ENCODE measurements at regions not wholly inside any gene's neighbourhood (a gene's known extent, or its start where the extent isn't known, plus 50 kb on each side); places are given as distances from the start of the nearest gene placed in this dataset.

DNA sequence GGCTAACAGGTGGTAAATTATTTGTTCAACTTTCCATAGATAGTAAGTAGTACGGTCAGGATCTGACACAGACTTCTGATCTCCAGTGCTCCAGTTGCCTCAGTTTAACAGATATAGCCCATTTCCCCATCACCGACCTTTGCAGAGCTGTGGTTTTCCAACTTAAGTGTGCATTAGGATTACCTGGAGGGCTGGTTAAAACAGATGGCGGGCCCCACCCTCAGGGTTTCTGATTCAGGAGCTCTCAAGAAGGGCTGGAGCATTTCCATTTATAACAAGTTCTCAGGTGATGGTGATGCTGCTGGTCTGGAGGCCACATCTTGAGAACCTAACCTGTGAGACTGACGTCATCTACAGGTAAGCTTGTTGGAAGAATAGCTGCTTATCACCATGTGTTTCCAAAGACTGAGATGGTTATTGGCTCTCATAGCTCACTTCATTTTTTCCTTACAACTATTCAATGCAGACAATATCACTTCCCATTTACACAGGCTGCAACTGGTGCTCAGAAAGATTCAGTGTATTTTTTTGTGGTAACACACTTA is 360.1 kb upstream of the CHD6 start:
- TF ChIP-seq POLR2A (IDR thresholded peaks at IDR 0.05) (no peak), CTCF (IDR thresholded peaks at IDR 0.05) (no peak)
- WGBS, 4 donors = 66 to 81% (median 77%) methylated on average over 4 of the region's 4 CpGs

DNA sequence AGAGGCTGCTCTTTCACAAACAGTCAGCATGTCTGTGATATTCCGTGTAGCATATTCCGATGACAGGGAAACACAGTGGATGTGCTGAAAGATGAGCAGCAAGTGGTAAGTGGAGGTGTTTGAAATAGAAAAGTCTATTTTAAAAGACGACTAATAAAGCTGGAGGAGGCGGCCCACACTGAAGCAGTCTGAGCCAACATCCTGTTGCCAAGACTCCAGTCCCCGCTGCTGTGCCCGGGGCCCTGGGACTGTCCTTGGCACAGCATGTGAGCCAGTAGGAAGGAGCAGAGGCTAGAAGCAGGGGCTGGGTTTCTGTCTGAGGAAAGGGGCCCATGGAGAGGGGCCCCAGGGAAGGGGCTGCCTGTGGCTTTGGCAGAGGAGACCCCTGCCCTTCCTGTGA is 351.5 kb upstream of the CHD6 start:
- 27 to 46% (median 32%) methylated on average over 6 of the region's 6 CpGs for WGBS, 4 donors
- intact Hi-C loops (cut with DNase I) = no loop called here

More for the DNA sequence above, 360.1 kb upstream of the CHD6 start:
- intact Hi-C loops (cut with DNase I) = no loop called here
- H3K4me3 ChIP-seq = no peak overlapping the region
- no peak for ATAC-seq
- no peak overlapping the region for H3K27ac ChIP-seq
- H3K9me3 ChIP-seq = no peaks in the 10 kb centered on the region
- no peaks in the 10 kb centered on the region for H3K36me3 ChIP-seq
- DNase-seq = no peak
- H3K4me1 ChIP-seq = no peaks in the 10 kb centered on the region
- H3K27me3 ChIP-seq = no peaks in the 10 kb centered on the region

GRCh38 chr20:41960166-41960565 is 342.0 kb upstream of the CHD6 start:
- no peak overlapping the region for H3K27ac ChIP-seq
- TF ChIP-seq CTCF (IDR thresholded peaks at IDR 0.05) = no peak
- TF ChIP-seq POLR2A (IDR thresholded peaks at IDR 0.05) = no peak
- H3K4me1 ChIP-seq = no peaks in the 10 kb centered on the region
- intact Hi-C loops (cut with DNase I) = no loop called here
- peaks cover 0 to 2% (median 0%) of the 10 kb centered on the region in 12 donors for H3K9me3 ChIP-seq
- H3K27me3 ChIP-seq = peaks cover 0 to 8% (median 0%) of the 10 kb centered on the region in 9 donors
- WGBS, 4 donors = 72 to 79% (median 75%) methylated on average over 7 of the region's 7 CpGs
- DNase-seq (no peak), ATAC-seq (no peak)
- no peaks in the 10 kb centered on the region for H3K36me3 ChIP-seq
- H3K4me3 ChIP-seq = no peak overlapping the region

More for the DNA sequence above, 351.5 kb upstream of the CHD6 start:
- Histone ChIP-seq H3K4me3 (no peak overlapping the region), H3K4me1 (peaks cover 0 to 3% (median 0%) of the 10 kb centered on the region in 12 donors), H3K27ac (no peak overlapping the region), H3K27me3 (peaks cover 0 to 7% (median 0%) of the 10 kb centered on the region in 9 donors), H3K36me3 (no peaks in the 10 kb centered on the region), H3K9me3 (peaks cover 0 to 5% (median 0%) of the 10 kb centered on the region in 12 donors)
- no peak for DNase-seq
- peak in 2 of 4 donors; percentile 39 to 46 for ATAC-seq
- TF ChIP-seq POLR2A (IDR thresholded peaks at IDR 0.05) (no peak), CTCF (IDR thresholded peaks at IDR 0.05) (no peak)

- H3K27me3 ChIP-seq = peaks cover 0 to 8% (median 0%) of the 10 kb centered on the region in 9 donors
- WGBS, 4 donors = 59 to 82% (median 73%) methylated on average over 1 of the region's 1 CpG
- no peak for ATAC-seq
- no peak for TF ChIP-seq POLR2A (IDR thresholded peaks at IDR 0.05)
- H3K4me1 ChIP-seq = no peaks in the 10 kb centered on the region
- DNase-seq = no peak
- no peaks in the 10 kb centered on the region for H3K36me3 ChIP-seq
- no peaks in the 10 kb centered on the region for H3K9me3 ChIP-seq
- H3K27ac ChIP-seq = no peak overlapping the region
- no peak overlapping the region for H3K4me3 ChIP-seq
- intact Hi-C loops (cut with DNase I) = loop anchor here in 7 of 10 donors (5.0 to 10.0 kb wide), 4 partner anchors 574 to 1229 kb away; partner anchors contain the start of gene PTPRT (in 7 of the 7)
These were observed 340.2 kb upstream of the CHD6 start for GRCh38 chr20:41958391-41958790.

All from heart left ventricle (tissue), 16 donors.